H1 (cell line): ENCODE measurements at regions not wholly inside any gene's neighbourhood (a gene's known extent, or its start where the extent isn't known, plus 50 kb on each side); places are given as distances from the start of the nearest gene placed in this dataset.

Experiments used
- CTCF ChIA-PET: fragments of 300-600 bp; sonication (Branson Sonifier 250); formaldehyde crosslinking; loops from one replicate; lab custom pipeline; 2021; ENCODE audit not compliant: partially characterized antibody; lab: Charles Lee
- POLR2A ChIA-PET: fragments of 300-600 bp; sonication (Branson Sonifier 250); formaldehyde crosslinking; loops from one replicate; lab custom pipeline; 2021; ENCODE audit warnings: inconsistent platforms; ENCODE audit not compliant: partially characterized antibody; lab: Charles Lee
- DNase-seq, 2 experiments: peaks; one replicate each; pipeline versions ENCODE4 v3.0.0 to v3.0.0-alpha.2; 2010 to 2022; ENCODE audit warnings: low spot score in 2 of 2, low read depth in 1 of 2, mixed read lengths in 1 of 2
- FAIRE-seq: peaks from 2 replicates; lab custom pipeline; 2011; peaks lifted over from hg19 to GRCh38; lab: Jason Lieb, UNC
- H2AFZ ChIP-seq: 2 replicates; pipeline ENCODE4 v1.8.1; 2012; ENCODE audit warnings: low read length, inconsistent platforms
- H2AK5ac ChIP-seq: 2 replicates; pipeline ENCODE4 v1.6.1; 2013; ENCODE audit warnings: low read depth, low read length
- H2BK120ac ChIP-seq: replicated peaks from 2 replicates; pipeline ENCODE3; 2013; ENCODE audit warnings: low read depth, low read length, inconsistent platforms
- H2BK12ac ChIP-seq: 2 replicates; pipeline ENCODE4 v1.6.1; 2013; ENCODE audit warnings: low read depth, low read length
- H2BK15ac ChIP-seq: 2 replicates; pipeline ENCODE4 v1.6.1; 2013; ENCODE audit warnings: low read length
- H2BK20ac ChIP-seq: 2 replicates; pipeline ENCODE4 v1.6.1; 2013; ENCODE audit warnings: low read length
- H2BK5ac ChIP-seq: 2 replicates; pipeline ENCODE4 v1.6.1; 2013; ENCODE audit warnings: low read depth, low read length
- H3K14ac ChIP-seq: 2 replicates; pipeline ENCODE4 v1.6.1; 2013; ENCODE audit warnings: inconsistent platforms; ENCODE audit not compliant: insufficient read length
- H3K18ac ChIP-seq: 2 replicates; pipeline ENCODE4 v1.6.1; 2013; ENCODE audit warnings: low read length; ENCODE audit errors: extremely low read depth
- H3K23ac ChIP-seq: 2 replicates; pipeline ENCODE4 v1.6.1; 2013; ENCODE audit warnings: inconsistent platforms; ENCODE audit not compliant: insufficient read length
- H3K23me2 ChIP-seq: 2 replicates; pipeline ENCODE4 v1.6.1; 2013; ENCODE audit warnings: low read depth, low read length
- H3K27ac ChIP-seq: 2 replicates; pipeline ENCODE4 v1.6.1; 2011; ENCODE audit warnings: low read depth, low read length, inconsistent platforms
- H3K27me3 ChIP-seq, 4 experiments: replicated peaks in 1 of 4; 1 replicate in 1 of 4; 2 replicates in 3 of 4; pipeline versions ENCODE4 v1.6.1 to v1.8.1; 2011 to 2013; ENCODE audit warnings: low read length in 3 of 4, mild to moderate bottlenecking in 3 of 4, inconsistent platforms in 2 of 4, mixed read lengths in 2 of 4, moderate library complexity in 1 of 4; ENCODE audit not compliant: control insufficient read depth in 3 of 4, insufficient read depth in 3 of 4; ENCODE audit errors: extremely low read depth in 1 of 4
- H3K36me3 ChIP-seq, 4 experiments: 2 replicates each; pipeline versions ENCODE4 v1.6.1 to v1.8.1; 2011 to 2013; ENCODE audit warnings: mild to moderate bottlenecking in 4 of 4, low read length in 3 of 4, moderate library complexity in 2 of 4, control low read depth in 1 of 4, inconsistent platforms in 1 of 4; ENCODE audit not compliant: insufficient read depth in 4 of 4, control insufficient read depth in 2 of 4
- H3K4ac ChIP-seq: replicated peaks from 2 replicates; pipeline ENCODE3; 2013; ENCODE audit warnings: low read length, low read depth, mixed read lengths, inconsistent platforms; ENCODE audit not compliant: insufficient read length
- H3K4me1 ChIP-seq, 4 experiments: replicated peaks in 1 of 4; 1 replicate in 1 of 4; 2 replicates in 3 of 4; pipeline versions ENCODE4 v1.6.1 to v1.8.1; 2011 to 2013; ENCODE audit warnings: low read length in 3 of 4, inconsistent platforms in 2 of 4, mixed read lengths in 1 of 4; ENCODE audit not compliant: insufficient read depth in 4 of 4, control insufficient read depth in 3 of 4
- H3K4me2 ChIP-seq, 2 experiments: 2 replicates each; pipeline versions ENCODE4 v1.6.1 to v1.8.1; 2011 to 2013; ENCODE audit warnings: low read depth in 2 of 2, low read length in 2 of 2, control low read depth in 1 of 2, inconsistent platforms in 1 of 2, mild to moderate bottlenecking in 1 of 2; ENCODE audit not compliant: insufficient read depth in 1 of 2
- H3K4me3 ChIP-seq, 4 experiments: fragments of 200-600, 300-600 bp in 1 of 4; sonication (generic), shearing (Covaris generic), sonication (Bioruptor Twin) in 1 of 4; 2 replicates each; pipeline versions ENCODE4 v1.5.1 to v1.8.1; 2011 to 2016; ENCODE audit warnings: low read length in 4 of 4, low read depth in 3 of 4, control low read depth in 2 of 4, inconsistent platforms in 2 of 4, mild to moderate bottlenecking in 2 of 4, mixed read lengths in 1 of 4, moderate library complexity in 1 of 4; ENCODE audit not compliant: insufficient read depth in 2 of 4; ENCODE audit errors: extremely low read depth in 1 of 4
- H3K56ac ChIP-seq: replicated peaks from 2 replicates; pipeline ENCODE3; 2013; ENCODE audit warnings: low read depth, mild to moderate bottlenecking, mixed read lengths, low read length, inconsistent platforms; ENCODE audit not compliant: insufficient read length
- H3K79me1 ChIP-seq: 2 replicates; pipeline ENCODE4 v1.6.1; 2013; ENCODE audit warnings: low read depth, low read length, control low read depth
- H3K79me2 ChIP-seq, 2 experiments: 2 replicates each; pipeline versions ENCODE4 v1.6.1 to v1.8.1; 2012 to 2013; ENCODE audit warnings: low read length in 2 of 2, mild to moderate bottlenecking in 2 of 2, inconsistent platforms in 1 of 2; ENCODE audit not compliant: insufficient read depth in 2 of 2, control insufficient read depth in 1 of 2
- H3K9ac ChIP-seq, 4 experiments: replicated peaks in 1 of 4; 1 replicate in 1 of 4; 2 replicates in 3 of 4; pipeline versions ENCODE4 v1.6.1 to v1.8.1; 2011 to 2013; ENCODE audit warnings: low read depth in 3 of 4, low read length in 3 of 4, control low read depth in 2 of 4, mild to moderate bottlenecking in 2 of 4, moderate library complexity in 2 of 4, inconsistent platforms in 1 of 4; ENCODE audit errors: extremely low read depth in 1 of 4
- H3K9me3 ChIP-seq, 2 experiments: 2 replicates each; pipeline versions ENCODE4 v1.6.1 to v1.8.1; 2012 to 2013; ENCODE audit warnings: mild to moderate bottlenecking in 2 of 2, moderate library complexity in 2 of 2, control low read depth in 1 of 2, inconsistent platforms in 1 of 2, low read depth in 1 of 2, low read length in 1 of 2, mixed read lengths in 1 of 2; ENCODE audit not compliant: insufficient read depth in 2 of 2
- H4K20me1 ChIP-seq, 2 experiments: replicated peaks in 1 of 2; 2 replicates each; pipeline versions ENCODE3 to v1.8.1; 2011 to 2013; ENCODE audit warnings: inconsistent platforms in 2 of 2, low read length in 2 of 2, mild to moderate bottlenecking in 1 of 2; ENCODE audit not compliant: insufficient read depth in 2 of 2, control insufficient read depth in 1 of 2
- H4K5ac ChIP-seq: 2 replicates; pipeline ENCODE4 v1.6.1; 2013; ENCODE audit warnings: low read length, low read depth, mixed read lengths, inconsistent platforms; ENCODE audit not compliant: insufficient read length
- H4K8ac ChIP-seq: 2 replicates; pipeline ENCODE4 v1.8.0; 2013; ENCODE audit warnings: mild to moderate bottlenecking, moderate library complexity, low read length, inconsistent platforms; ENCODE audit not compliant: insufficient read depth; ENCODE audit errors: extremely low read depth
- H4K91ac ChIP-seq: replicated peaks from 2 replicates; pipeline ENCODE3; 2013; ENCODE audit warnings: low read length, mixed read lengths, inconsistent platforms; ENCODE audit not compliant: insufficient read length
- TBP ChIP-seq: IDR thresholded peaks from 2 replicates; pipeline ENCODE4 v1.6.1; 2011; ENCODE audit warnings: low read depth, low read length, improper control_type of control experiment
- WGBS, 2 experiments: shearing (Covaris generic) in 1 of 2; methylation state at CpG; one replicate each; pipeline versions ENCODE4 v1.1.6 to v1.1.7; 2013 to 2015; ENCODE audit warnings: low lambda C conversion rate in 2 of 2, mixed read lengths in 2 of 2, inconsistent platforms in 1 of 2, low coverage in 1 of 2, missing lambda C conversion rate in 1 of 2; ENCODE audit not compliant: insufficient replicate concordance in 2 of 2, insufficient coverage in 1 of 2, insufficient read length in 1 of 2; ENCODE audit errors: extremely low coverage in 1 of 2, missing lambda C conversion rate in 1 of 2; 5-methylcytosine and 5-hydroxymethylcytosine counted together

DNA sequence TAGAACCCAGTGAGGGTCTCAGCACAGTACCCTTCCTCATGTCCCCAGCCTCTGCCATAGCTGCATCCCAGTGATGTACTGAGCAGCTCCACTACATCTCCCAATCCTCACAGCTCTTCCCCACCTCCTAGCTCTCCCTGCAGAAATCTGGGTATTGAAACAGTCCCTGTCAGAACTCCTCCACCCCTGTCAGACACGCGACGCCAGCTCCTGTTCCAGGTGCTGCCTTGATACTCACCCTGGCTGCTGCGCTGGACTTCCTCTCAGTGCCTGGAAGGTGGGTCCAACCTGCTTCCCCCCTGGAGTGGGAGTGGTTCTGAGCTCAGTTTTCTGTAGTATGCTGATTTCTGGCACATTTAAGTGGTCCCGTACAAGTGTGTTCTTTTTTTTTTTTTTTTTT lies 160.9 kb upstream of the SLCO3A1 start:
- no peak overlapping the region for H3K4me3 ChIP-seq
- no peaks in the 10 kb centered on the region for H3K23me2 ChIP-seq
- DNase-seq = no peak
- ChIA-PET CTCF (interaction anchor here (0.8 to 2.5 kb wide), 6 partner anchors 10 to 387 kb away, joined by 3 to 10 read pairs (median 3); no protein-coding TSS in a partner anchor), POLR2A (no interaction called here)
- no peak overlapping the region for H3K18ac ChIP-seq
- no peak overlapping the region for H3K56ac ChIP-seq
- H3K36me3 ChIP-seq = no peaks in the 10 kb centered on the region
- no peaks in the 10 kb centered on the region for H3K4me1 ChIP-seq
- H3K27ac ChIP-seq = no peak overlapping the region
- H2BK20ac ChIP-seq = no peak overlapping the region
- no peak overlapping the region for H3K9ac ChIP-seq
- H4K91ac ChIP-seq = no peak overlapping the region
- no peaks in the 10 kb centered on the region for H3K79me1 ChIP-seq
- H2AFZ ChIP-seq = no peak overlapping the region
- no peaks in the 10 kb centered on the region for H3K27me3 ChIP-seq
- H3K79me2 ChIP-seq = no peaks in the 10 kb centered on the region
- no peak overlapping the region for H3K4ac ChIP-seq
- no peak overlapping the region for H4K5ac ChIP-seq
- no peak overlapping the region for H2BK15ac ChIP-seq
- no peak overlapping the region for H2AK5ac ChIP-seq
- H2BK5ac ChIP-seq = no peak overlapping the region
- no peak overlapping the region for H3K14ac ChIP-seq
- FAIRE-seq = no peak
- no peak overlapping the region for H2BK12ac ChIP-seq
- no peaks in the 10 kb centered on the region for H3K9me3 ChIP-seq
- H3K23ac ChIP-seq = no peak overlapping the region
- no peaks in the 10 kb centered on the region for H4K20me1 ChIP-seq
- WGBS, 2 experiments = 83% methylated on average over 4 of the region's 5 CpGs; no CpG with 5 or more reads in 1 of the 2 experiments
- no peak overlapping the region for H2BK120ac ChIP-seq
- no peak overlapping the region for H4K8ac ChIP-seq
- H3K4me2 ChIP-seq = no peak overlapping the region
- no peak for TF ChIP-seq TBP
